ENCODE measurements at regions not wholly inside any gene's neighbourhood (a gene's known extent, or its start where the extent isn't known, plus 50 kb on each side); places are given as distances from the start of the nearest gene placed in this dataset.

GRCh38 chr12:90510948-90511347 is 444.0 kb downstream of the CCER1 start:
- TF ChIP-seq CTCF (conservative IDR thresholded peaks at IDR 0.05 in 1 of 2, IDR thresholded peaks at IDR 0.05 in 1 of 2; ENCODE audit: extremely low read depth in 1 of 2, insufficient read depth in 1 of 2, low read depth in 1 of 2, low read length in 2 of 2) (no peak), EZH2 (IDR thresholded peaks at IDR 0.05; ENCODE audit: borderline replicate concordance, low read length) (no peak)
